Dedifferentiated amniotic fluid mesenchymal stem cell (primary cell): ENCODE measurements at regions not wholly inside any gene's neighbourhood (a gene's known extent, or its start where the extent isn't known, plus 50 kb on each side); places are given as distances from the start of the nearest gene placed in this dataset.

ENCODE experiments used
- DNase-seq: peaks from one replicate; pipeline ENCODE4 v3.0.0-alpha.2; 2016; ENCODE audit errors: extremely low spot score

DNA sequence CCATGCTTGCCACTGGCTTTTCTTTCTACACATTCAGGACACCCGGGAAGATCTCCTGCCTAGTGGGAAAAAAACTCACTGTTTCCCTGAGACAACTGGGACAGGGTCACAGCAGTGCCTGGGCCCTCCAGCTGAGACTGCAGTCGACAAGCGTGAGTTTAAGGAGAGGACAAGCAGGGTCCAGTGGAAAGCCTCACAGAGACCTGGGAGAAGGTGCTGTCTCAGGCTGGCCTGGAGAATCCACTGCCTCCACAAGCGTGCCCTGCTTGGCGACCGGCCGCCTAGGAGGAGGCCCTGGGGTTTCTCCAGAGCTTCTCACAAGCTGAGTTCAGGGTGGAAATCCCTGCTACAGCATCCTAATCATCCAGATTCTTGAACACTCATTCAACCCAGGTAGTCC lies 519.6 kb upstream of the RAB6C start:
- no peak for DNase-seq

DNA sequence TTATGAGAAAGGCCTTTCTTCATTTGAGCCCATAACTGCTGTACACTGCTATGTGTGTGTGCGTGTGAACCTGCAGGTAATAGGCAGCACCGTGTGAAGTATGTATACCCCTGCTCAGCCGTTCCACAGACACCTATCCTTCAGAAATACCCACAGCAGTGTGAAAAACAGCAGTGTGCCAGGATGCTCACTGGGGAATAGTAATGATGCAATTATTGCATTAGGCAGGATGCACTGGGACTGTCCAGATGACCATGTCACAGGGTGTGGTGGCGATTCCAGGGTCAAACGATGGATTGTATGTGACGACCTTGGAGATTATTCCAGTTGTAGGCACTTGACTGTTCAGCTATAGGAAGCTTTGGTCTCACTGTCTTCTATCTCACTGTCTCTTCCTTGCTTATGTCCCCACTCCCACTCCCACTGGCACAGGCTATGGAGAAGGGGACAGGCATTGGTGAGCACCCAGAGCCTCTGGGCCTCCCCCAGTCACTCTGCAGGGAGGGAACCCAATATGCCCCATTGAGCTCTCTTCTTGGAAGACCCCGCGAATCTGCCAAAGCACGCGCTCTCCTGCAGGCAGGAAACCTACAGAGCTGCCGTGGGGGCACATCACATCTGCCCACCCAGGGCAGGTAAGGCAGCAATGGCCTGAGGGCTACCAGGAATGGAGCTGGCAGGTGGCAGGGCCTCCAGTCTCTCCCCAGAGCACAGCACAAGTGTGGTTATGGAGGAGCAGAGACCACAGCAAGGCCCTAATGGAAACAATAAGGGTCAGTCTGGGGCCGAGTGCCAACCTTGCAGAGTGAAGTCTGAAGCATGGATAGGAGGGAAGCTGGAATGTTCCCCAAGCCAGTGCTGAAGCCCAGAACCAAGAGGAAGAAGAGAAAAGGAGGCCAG lies 518.9 kb upstream of the RAB6C start:
- DNase-seq: no peak

GRCh38 chr2:129462349-129462748 lies 517.1 kb upstream of the RAB6C start:
- no peak for DNase-seq

DNA sequence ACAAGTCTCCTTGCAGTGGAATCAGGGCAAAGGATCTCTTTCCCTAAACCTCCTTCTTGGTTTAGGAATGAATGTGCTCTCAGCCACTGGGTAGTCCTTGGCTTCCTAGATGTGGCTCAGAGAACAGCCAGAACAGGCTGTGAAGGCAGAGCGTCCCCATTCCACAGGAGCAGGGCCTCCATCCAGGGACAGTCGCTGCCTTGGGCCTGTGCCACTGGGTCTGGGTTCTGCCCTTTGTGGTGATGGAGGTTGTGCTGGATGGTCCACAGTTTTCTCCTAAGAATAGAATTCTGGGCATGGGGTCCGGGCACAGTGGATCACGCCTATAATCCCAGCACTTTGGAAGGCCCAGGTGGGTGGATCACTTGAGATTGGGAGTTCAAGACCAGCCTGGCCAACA lies 516.5 kb upstream of the RAB6C start:
- no peak for DNase-seq

GRCh38 chr2:129464036-129464435 lies 515.4 kb upstream of the RAB6C start:
- no peak for DNase-seq

DNA sequence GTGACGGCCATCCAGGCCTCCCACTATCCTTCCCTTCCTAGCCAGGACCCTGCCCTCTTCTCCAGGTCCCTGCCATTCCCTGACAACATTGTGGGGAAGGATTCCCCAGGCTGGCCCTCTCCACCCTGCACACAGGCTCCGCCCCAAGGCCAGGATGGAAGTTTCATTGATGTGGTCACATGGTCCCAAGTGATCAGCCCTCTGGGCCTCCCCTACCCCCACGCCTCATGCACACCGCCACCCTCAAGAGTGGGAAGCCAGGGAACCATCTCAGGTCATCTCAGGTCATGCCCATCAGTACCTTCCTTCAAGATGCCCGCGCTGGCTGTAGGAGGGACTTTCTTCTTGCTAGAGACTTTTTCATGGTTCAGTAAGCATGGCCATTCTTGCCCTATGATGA lies 514.8 kb upstream of the RAB6C start:
- no peak for DNase-seq

- DNase-seq: no peak
Observed at GRCh38 chr2:129465045-129465444, 514.4 kb upstream of the RAB6C start.

DNA sequence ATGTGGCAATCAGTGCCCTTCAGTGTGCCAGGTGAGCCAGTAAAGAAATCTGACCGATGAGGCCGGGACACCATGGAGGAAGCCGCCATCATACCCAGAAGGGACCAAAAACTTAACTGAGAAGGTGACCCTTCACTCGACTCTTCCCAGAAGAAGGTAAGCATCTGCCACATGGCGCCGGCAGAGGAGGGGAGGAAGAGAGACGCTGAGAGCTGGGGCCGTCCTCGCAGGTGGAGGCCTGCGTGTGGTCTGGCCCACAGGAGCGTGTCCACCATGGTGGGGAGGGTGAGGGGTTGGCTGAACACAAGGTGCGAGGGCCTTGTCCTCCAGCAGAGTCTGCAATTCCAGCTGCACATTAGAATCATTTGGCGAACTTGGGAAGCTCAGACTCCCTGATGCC lies 513.1 kb upstream of the RAB6C start:
- no peak for DNase-seq

DNA sequence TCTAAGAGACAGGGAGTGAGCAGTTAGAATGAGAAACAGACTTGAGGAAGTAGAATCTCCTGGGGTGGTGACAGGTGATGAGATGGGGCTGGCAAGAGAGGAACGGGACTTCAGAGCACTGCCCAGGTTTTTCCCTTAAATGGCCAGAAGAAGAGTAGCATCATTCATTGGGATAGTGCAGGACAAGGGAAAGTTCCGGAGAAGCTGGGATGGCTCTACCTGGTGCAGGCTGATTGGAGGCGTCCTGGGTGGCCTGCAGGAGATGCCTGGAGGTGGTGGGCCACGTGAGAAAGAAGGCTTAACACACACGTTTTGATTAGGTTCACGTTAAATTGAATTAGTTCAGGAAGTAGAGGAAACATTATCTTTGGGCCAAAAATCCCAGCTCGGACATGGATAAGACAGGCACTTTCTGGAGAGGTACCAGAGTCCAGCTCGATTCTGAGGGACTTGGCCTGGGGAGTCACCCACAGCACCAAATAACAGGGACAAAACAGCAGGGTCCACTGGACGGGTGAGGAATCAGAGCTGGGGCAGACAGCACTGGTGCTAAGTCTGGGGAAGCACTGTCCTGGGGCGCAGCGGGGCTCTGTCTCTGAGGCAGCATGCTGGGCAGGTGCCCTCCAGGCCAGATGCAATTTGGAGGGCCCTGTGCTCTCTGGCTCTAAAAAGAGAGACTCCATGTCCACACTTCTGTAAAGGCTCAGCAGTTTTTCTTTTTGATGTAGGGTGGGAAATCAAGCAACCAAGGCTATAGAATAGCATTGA lies 512.3 kb upstream of the RAB6C start:
- no peak for DNase-seq

GRCh38 chr2:129467941-129468340 lies 511.5 kb upstream of the RAB6C start:
- DNase-seq: no peak

DNA sequence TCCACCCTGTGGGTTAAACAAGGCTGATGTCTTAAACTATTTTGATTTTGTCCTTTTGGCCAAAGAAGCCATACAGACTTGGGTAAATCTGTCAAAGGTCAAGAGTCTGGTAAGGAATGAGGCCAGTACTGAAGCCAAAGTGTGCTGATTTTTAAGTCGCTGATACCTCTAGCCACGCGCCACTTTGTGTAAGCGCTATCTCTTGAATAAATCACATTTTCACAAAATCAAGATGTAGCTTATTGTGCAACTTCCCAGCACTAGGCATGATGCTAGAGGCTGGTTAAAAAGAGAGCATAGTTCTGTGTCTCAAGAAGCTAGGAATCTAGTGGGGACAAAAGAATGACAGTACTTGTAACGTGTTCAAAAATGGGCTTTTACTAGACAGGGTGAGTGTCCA lies 510.6 kb upstream of the RAB6C start:
- no peak for DNase-seq

- no peak for DNase-seq
Observed at GRCh38 chr2:129469389-129469788, 510.1 kb upstream of the RAB6C start.

DNA sequence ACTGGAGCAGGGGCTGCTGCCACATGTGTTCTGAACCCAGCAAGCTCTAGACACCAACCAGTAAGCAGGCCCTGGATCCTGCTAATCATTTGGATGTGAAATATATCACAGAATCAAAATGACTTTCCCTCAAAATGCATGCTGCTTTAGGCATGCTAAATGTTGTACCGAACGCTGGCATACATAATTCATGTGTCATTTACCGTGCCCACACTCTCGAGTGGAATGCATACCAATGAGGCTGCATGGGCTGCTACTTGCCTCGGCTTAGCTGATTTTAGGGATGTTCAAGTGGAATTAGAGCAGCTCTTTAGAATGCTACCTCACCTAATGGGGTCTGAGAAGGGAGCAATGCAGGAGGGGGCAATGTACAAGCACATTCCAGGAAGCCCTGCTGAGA lies 509.6 kb upstream of the RAB6C start:
- no peak for DNase-seq

GRCh38 chr2:129478902-129479517 lies 500.5 kb upstream of the RAB6C start:
- no peak for DNase-seq

DNA sequence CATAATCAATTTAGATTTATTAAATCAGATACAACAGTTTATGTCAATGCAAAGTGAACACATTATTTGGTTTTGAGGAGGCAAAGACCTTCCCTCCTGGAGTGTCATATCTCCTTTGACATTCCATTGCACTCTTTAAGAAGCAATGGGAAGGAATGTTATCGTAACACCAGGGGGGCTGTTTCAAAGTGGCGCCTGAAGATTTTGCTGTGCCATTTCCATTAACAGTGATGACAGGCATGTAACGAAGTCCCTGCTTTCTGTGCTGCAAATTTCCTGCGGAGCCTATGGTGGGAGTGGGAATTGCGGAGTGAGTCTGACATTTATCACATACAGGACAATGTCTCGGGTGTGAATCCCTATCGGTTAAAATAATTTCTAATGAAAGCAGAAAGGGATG lies 499.6 kb upstream of the RAB6C start:
- no peak for DNase-seq

GRCh38 chr2:129480790-129481189 lies 498.7 kb upstream of the RAB6C start:
- no peak for DNase-seq

DNA sequence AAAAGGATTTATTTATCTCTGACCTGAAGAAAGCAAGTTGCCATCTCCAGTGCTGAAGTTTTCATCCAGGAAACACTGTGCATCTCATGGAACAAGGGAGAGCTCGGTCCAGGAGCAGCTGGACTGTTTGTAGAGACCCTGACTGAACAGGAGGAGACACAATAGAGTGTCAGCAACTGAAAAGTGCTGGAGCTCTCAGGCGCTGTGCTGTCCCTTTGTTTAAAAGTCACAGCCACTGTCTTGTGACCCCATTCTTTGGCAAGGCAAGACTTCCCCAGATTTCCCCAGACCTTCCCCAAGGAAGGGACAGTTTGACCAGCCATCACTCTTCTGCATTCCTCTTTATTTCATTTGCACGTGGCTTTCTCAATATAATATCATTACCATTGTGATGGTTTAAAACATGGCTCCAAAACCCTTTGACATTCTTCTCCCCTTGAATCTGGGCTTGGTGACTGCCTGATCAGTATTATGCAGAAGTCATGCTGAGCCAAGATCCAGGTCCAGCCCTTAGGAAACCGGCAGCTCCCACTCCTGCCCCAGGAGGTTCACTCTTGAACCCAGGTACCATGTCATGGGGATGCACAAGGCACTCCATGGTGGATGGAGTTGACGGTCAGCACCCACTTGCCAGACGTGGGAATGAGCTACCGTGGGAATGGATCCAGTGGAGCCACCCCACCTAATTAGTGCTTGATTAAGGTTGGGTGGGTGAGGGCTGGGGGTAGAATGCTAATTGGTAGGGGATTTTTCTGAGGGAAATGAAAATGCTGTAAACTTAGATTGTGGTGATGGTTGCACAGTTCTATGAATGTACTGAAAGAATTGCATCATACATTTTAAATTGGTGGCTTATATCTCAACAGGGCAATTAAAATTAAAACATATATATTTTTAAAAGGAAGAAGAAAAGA lies 497.9 kb upstream of the RAB6C start:
- no peak for DNase-seq

DNA sequence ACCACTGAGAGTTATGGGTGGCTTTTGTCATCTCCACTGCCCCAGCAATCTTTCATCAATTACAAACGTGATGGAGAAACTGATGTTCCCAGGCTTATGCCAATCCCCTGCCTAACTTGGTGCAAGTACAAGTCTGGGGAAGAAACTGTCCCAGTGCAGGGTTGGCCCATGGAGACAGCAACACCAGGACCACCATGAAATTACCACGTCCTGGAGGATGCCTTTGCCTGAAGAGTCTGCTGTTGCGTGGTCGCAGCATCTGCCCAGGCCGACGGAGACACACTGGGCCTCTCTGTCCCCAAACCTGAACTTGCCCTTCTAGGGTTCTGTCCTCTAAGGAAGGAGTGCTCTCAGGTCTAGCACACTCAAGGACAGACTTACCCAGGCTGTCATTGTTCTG lies 496.8 kb upstream of the RAB6C start:
- DNase-seq: no peak

DNA sequence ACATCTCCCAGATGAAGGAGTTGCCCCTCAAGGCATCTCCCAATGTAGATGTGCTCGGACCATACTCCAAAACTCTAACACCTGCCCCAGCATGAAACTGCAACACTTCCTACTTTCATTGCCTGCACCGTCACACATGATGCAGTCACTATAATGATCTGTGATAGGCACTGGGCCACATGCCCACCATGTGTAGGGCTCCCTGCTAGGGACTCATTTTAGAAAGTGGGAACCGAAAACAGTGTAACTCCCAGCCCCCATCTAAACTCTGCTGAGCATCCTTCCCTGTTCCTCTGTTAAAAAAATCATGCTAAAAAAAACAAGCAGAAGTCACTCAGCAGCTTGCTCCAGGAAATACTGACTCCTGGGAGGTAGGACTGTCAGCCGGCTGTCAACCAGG lies 496.1 kb upstream of the RAB6C start:
- no peak for DNase-seq

DNA sequence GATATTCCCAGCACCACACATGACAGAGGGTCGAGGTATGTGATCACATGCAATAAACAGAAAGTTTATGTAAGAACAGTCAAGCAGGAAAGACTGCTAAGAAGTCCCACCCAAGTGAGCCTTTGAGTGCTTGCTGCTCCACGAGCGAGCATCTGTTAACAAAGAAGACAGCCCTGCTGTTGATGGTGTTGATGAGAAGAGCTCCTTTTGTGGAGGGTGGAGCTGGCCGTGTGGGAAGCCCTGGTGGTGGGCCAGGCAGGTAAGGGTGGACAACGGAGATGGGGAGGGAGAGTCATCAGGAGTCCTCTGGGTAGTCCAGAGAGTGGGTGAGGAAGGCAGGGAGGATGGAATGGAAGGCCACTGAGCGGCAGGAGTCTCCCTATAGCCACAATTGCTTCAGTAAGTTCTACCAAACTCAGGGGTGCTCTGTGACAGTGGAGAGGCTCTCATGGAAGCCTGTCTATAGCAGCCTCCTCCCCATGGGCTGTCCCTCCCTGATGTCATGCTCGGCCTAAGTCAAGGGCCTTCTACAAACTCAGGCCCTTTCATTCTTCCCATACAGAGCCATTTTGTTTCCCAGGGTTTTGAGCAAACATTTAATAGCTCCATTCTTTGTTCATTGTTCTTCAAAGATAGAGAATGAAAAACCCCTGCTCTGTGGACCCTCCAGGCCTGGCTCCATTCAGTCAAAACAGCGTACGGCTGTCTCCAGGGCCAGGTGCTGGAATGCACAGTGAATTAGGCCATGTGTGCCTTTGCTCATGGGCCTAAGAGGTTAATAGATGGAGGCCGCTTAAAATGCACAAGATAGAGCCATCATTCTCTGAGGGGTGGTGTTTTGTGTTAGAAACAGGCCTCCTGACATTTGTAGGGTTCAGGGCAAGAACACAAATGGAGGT lies 494.2 kb upstream of the RAB6C start:
- no peak for DNase-seq

GRCh38 chr2:129488376-129488775 lies 491.1 kb upstream of the RAB6C start:
- DNase-seq: no peak
